Endometrial microvascular endothelial cells (primary cell): ENCODE measurements at regions not wholly inside any gene's neighbourhood (a gene's known extent, or its start where the extent isn't known, plus 50 kb on each side); places are given as distances from the start of the nearest gene placed in this dataset.

Source experiments
- in situ Hi-C: cut with HindIII; loops from 2 replicates; pipeline ENCODE4 v1.10.0; 2017; ENCODE audit warnings: low sequenced_read_pairs, low pct_unique_long_range_greater_than_20kb; ENCODE audit errors: inconsistent ontology term

DNA sequence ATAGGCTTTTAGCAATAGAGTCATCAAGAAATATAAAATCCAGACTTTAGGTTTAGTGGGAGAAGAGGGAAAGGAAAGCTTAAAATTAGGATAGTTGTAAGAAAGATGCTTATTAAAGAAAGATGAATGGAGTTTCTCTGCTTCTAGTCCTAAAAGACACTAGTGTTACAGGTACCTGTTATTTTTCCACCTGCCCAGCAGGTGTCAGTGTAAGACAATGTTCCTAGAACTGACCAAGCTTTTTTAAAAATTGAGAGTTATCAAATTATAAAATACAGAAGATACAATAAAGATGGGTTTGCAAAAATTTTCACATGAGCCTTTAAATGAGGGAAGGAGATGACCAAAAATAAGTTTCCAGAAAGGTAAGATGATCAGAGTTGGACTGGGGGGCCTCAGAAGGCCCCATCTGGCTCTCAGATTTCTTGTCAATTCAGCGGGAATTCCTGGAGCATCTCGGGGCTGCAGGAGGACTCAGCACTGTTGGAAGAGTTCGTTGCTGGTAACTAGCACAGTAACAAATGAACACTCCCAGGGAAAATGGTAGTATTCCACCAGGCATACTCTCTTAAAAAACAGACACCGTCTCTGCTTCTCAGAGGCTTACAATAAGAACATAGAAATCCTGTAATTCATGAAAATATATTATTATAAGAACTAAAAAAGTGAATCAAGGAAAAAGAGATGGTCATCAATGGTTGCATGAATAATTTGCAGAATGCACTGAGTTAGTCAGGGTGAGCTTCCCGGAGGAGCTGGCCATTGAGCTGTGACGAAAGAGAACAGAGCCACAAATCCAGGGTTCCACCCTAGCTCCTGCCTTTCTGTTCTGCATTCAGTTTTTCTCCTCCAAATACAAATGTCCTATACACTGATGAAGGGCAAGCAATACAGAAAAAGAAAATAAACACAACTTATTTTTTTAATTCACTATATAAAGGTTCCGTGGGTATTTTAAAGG lies 71.8 kb upstream of the PIK3CG start:
- in situ Hi-C loops: loop anchor here (25.0 kb wide), 1 partner anchor 369 kb away; the partner anchor contains the start of gene HBP1

DNA sequence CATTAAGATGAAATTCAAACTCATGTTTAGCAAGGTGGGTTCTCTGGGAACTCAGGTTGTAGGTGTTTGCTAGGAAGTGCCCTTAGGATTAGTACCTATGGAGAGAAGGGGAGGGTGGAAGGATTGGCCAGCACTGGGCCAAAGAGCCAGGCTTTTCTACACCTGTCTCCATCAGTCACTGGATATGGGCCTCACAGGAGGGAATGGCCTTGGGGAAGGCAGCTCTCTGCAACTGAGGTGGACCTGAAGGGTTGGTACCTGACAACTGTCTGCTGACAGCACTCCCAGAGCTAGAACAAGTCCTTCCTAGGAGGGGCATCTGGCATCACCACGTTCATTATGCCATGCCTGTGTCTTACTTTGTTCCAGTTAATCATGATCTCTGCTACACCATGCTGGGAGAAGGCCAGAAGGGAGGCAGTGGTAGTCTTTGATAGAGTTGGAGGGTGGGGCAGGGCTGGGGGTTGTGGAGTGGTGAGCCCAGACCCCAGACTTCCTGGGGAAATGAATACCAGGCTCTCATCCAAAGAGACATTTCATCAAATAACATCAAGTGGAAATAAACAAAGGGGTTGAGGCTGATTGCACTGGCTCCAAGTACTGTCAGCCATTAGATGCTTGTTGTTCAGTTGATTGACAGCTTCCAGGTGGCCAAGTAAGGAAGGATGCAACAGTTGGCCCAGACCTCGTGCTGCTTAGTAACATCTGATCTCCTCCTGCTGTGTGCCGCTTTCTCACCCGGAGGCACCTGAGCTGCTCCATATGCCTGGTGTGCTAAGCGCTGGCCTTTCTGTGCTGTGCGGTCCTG lies 70.6 kb upstream of the PIK3CG start:
- in situ Hi-C loops: loop anchor here (25.0 kb wide), 1 partner anchor 368 kb away; the partner anchor contains the start of gene HBP1

GRCh38 chr7:106795084-106795876 lies 69.8 kb upstream of the PIK3CG start:
- in situ Hi-C loops: loop anchor here (25.0 kb wide), 1 partner anchor 367 kb away; the partner anchor contains the start of gene HBP1

- in situ Hi-C loops: loop anchor here (25.0 kb wide), 1 partner anchor 366 kb away; the partner anchor contains the start of gene HBP1
Observed at GRCh38 chr7:106795877-106796231, 69.2 kb upstream of the PIK3CG start.

DNA sequence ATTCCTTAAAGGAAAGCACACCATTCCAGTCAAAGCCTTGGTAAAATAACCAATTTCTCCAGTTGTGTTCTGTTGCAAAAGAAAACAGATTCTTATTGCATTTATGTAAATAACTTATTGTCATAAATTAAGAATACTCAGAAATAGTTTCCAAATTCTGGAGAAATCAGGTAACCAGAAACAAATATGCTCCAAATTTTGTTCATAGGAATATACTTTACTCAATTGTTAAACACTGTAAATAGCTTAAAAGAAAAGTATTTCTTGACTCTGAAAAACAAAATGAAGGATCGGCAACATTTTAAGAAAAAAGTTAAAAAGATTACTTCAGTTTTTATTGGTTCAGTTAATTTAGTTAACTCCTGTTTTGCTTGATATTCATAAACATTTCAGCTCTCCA lies 67.1 kb upstream of the PIK3CG start:
- in situ Hi-C loops: loop anchor here (25.0 kb wide), 1 partner anchor 364 kb away; the partner anchor contains the start of gene HBP1

DNA sequence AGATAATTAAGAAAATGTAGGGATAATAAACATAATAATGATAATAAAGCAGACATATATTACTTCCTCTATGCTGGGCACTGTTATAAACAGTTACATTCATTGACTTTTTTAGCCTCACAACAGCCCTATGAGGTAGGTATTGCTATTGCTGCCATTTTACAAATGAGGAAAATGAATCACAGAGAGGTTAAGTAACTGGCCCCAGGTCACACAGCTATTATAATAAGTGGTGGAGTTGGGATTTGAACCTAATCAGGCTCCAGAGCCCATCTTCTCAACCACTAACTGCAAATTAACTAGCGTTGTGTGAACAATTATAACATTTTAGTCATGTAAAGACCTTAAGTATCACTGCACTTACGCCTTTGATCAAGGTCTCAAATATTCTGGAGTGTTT lies 62.5 kb upstream of the PIK3CG start:
- in situ Hi-C loops: no loop called here

DNA sequence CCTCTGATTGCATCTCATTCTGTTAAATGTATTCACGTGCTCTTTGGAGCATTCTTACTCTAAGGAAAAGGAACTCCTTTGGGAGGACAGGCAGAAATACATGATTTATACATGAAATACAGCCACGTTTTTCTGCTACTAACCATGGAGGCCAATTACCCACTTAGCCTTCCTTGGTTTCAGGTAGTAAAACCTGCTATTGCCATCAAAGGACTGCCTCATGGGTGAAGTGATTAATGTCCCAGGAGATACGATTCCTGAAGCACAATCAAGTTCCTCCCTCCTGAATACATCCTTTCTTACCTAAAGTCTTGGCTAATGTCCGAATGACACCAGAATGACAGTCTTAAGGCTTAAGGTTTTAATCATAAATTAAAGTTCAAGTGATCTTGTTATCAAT lies 58.5 kb upstream of the PIK3CG start:
- in situ Hi-C loops: no loop called here

DNA sequence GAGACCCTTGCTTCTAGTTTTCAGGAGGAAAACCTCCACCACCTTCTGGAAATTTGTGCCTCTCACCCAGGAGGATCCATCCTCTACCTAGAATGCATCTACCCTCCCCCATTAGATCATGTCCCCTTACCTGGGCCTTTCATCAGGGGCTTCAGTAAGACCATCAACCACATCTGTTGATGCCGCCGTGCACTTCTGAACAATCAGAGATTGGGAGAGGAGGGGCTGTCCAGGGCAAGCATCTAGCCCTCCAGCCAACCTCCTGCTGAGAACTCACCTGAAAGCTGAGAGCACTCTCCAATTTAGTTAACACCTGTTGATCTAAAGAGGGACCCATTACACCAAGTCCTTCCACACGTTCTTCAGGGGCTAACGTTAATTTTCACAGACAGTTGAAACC lies 57.6 kb upstream of the PIK3CG start:
- in situ Hi-C loops: no loop called here

DNA sequence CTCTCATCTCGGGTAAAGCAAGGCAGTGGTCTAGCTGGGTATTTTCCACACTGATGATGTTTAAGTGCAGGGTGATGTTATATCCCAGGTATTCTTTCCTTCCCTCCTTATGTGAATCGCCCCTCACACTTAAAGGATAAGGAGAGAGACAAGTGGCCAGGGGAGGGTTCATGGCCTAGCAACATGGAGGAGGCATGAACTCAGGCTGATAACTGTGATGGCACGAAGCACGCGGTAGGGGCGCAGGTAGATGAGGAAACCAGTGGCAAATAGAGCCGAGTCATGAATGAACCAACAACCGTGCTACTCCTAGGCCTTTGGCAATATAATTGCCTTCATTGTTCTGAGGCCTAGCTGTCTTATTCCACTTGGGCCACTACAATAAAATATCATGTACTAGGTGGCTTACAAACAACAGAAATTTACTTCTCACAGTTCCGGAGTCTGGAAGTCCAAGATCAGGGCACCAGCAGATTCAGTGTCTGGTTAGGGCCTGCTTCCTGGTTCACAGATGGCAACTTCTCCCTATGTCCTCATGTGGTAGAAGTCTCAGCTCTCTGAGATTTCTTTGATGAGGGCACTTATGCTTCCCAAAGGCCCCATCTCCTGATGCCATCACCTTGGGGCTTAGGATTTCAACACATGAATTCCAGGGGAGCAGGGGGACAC lies 56.0 kb upstream of the PIK3CG start:
- in situ Hi-C loops: no loop called here

DNA sequence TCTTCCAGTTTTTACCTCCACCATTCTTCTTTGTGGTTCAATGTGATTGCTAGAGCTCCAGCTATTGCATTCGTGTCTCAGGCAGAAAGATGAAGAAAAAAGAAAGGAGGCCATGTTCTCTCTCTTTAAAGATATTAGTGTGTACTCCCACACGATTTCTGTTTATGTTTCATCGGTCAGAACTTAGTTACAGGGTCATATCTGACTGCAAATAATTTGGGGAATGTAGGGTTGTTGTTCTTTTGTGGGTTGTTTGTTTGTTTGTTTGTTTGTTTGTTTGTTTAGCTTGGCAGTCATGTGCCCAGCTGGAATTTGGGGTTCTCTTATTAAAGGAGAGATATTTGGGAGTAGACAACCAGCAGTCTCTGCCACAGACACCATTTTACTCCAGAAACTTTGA lies 53.6 kb upstream of the PIK3CG start:
- in situ Hi-C loops: no loop called here

DNA sequence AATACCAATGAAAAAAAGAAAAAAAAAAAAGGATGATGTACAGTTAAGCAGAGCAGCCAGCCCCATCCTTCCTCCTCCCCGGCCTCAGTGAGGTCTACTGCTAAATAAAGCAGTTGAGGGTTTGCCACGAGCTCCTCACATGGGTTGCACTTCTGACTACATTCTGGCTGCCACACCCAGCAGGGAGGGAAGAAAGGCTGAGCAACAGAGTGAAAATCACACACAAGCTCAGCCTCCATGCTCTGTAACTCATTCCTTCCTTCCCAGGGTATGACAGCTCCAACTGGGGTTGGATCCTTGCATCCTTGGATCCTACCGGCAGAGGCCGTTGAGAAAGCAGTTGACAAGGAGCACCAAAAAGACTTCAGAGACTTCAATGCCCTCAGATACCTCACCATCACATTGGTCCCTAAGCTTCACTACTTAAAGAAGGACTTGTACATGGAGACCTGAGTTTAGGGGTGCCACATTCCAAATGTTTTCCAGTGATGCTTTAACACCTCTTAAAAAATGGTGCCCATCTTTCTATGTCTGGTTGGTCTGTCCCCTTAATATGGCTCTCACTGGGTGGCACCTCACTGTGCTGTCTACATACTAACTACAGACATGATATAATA lies 52.9 kb upstream of the PIK3CG start:
- in situ Hi-C loops: no loop called here

- in situ Hi-C loops: no loop called here
Observed at GRCh38 chr7:106813705-106814305, 51.3 kb upstream of the PIK3CG start.

GRCh38 chr7:106814887-106815286 lies 50.2 kb upstream of the PIK3CG start:
- in situ Hi-C loops: no loop called here
